H1 (cell line): ENCODE measurements at regions not wholly inside any gene's neighbourhood (a gene's known extent, or its start where the extent isn't known, plus 50 kb on each side); places are given as distances from the start of the nearest gene placed in this dataset.
A peak's percentile ranks its signal among the peaks of the same experiment; 100 is the strongest.

Experiments used
- CTCF ChIA-PET: fragments of 300-600 bp; sonication (Branson Sonifier 250); formaldehyde crosslinking; loops from one replicate; lab custom pipeline; 2021; ENCODE audit not compliant: partially characterized antibody; lab: Charles Lee
- POLR2A ChIA-PET: fragments of 300-600 bp; sonication (Branson Sonifier 250); formaldehyde crosslinking; loops from one replicate; lab custom pipeline; 2021; ENCODE audit warnings: inconsistent platforms; ENCODE audit not compliant: partially characterized antibody; lab: Charles Lee
- DNase-seq, 2 experiments: peaks; one replicate each; pipeline versions ENCODE4 v3.0.0 to v3.0.0-alpha.2; 2010 to 2022; ENCODE audit warnings: low spot score in 2 of 2, low read depth in 1 of 2, mixed read lengths in 1 of 2
- FAIRE-seq: peaks from 2 replicates; lab custom pipeline; 2011; peaks lifted over from hg19 to GRCh38; lab: Jason Lieb, UNC
- H2AFZ ChIP-seq: 2 replicates; pipeline ENCODE4 v1.8.1; 2012; ENCODE audit warnings: low read length, inconsistent platforms
- H2AK5ac ChIP-seq: 2 replicates; pipeline ENCODE4 v1.6.1; 2013; ENCODE audit warnings: low read depth, low read length
- H2BK120ac ChIP-seq: replicated peaks from 2 replicates; pipeline ENCODE3; 2013; ENCODE audit warnings: low read depth, low read length, inconsistent platforms
- H2BK12ac ChIP-seq: 2 replicates; pipeline ENCODE4 v1.6.1; 2013; ENCODE audit warnings: low read depth, low read length
- H2BK15ac ChIP-seq: 2 replicates; pipeline ENCODE4 v1.6.1; 2013; ENCODE audit warnings: low read length
- H2BK20ac ChIP-seq: 2 replicates; pipeline ENCODE4 v1.6.1; 2013; ENCODE audit warnings: low read length
- H2BK5ac ChIP-seq: 2 replicates; pipeline ENCODE4 v1.6.1; 2013; ENCODE audit warnings: low read depth, low read length
- H3K14ac ChIP-seq: 2 replicates; pipeline ENCODE4 v1.6.1; 2013; ENCODE audit warnings: inconsistent platforms; ENCODE audit not compliant: insufficient read length
- H3K18ac ChIP-seq: 2 replicates; pipeline ENCODE4 v1.6.1; 2013; ENCODE audit warnings: low read length; ENCODE audit errors: extremely low read depth
- H3K23ac ChIP-seq: 2 replicates; pipeline ENCODE4 v1.6.1; 2013; ENCODE audit warnings: inconsistent platforms; ENCODE audit not compliant: insufficient read length
- H3K23me2 ChIP-seq: 2 replicates; pipeline ENCODE4 v1.6.1; 2013; ENCODE audit warnings: low read depth, low read length
- H3K27ac ChIP-seq: 2 replicates; pipeline ENCODE4 v1.6.1; 2011; ENCODE audit warnings: low read depth, low read length, inconsistent platforms
- H3K27me3 ChIP-seq, 4 experiments: replicated peaks in 1 of 4; 1 replicate in 1 of 4; 2 replicates in 3 of 4; pipeline versions ENCODE4 v1.6.1 to v1.8.1; 2011 to 2013; ENCODE audit warnings: low read length in 3 of 4, mild to moderate bottlenecking in 3 of 4, inconsistent platforms in 2 of 4, mixed read lengths in 2 of 4, moderate library complexity in 1 of 4; ENCODE audit not compliant: control insufficient read depth in 3 of 4, insufficient read depth in 3 of 4; ENCODE audit errors: extremely low read depth in 1 of 4
- H3K36me3 ChIP-seq, 4 experiments: 2 replicates each; pipeline versions ENCODE4 v1.6.1 to v1.8.1; 2011 to 2013; ENCODE audit warnings: mild to moderate bottlenecking in 4 of 4, low read length in 3 of 4, moderate library complexity in 2 of 4, control low read depth in 1 of 4, inconsistent platforms in 1 of 4; ENCODE audit not compliant: insufficient read depth in 4 of 4, control insufficient read depth in 2 of 4
- H3K4ac ChIP-seq: replicated peaks from 2 replicates; pipeline ENCODE3; 2013; ENCODE audit warnings: low read length, low read depth, mixed read lengths, inconsistent platforms; ENCODE audit not compliant: insufficient read length
- H3K4me1 ChIP-seq, 4 experiments: replicated peaks in 1 of 4; 1 replicate in 1 of 4; 2 replicates in 3 of 4; pipeline versions ENCODE4 v1.6.1 to v1.8.1; 2011 to 2013; ENCODE audit warnings: low read length in 3 of 4, inconsistent platforms in 2 of 4, mixed read lengths in 1 of 4; ENCODE audit not compliant: insufficient read depth in 4 of 4, control insufficient read depth in 3 of 4
- H3K4me2 ChIP-seq, 2 experiments: 2 replicates each; pipeline versions ENCODE4 v1.6.1 to v1.8.1; 2011 to 2013; ENCODE audit warnings: low read depth in 2 of 2, low read length in 2 of 2, control low read depth in 1 of 2, inconsistent platforms in 1 of 2, mild to moderate bottlenecking in 1 of 2; ENCODE audit not compliant: insufficient read depth in 1 of 2
- H3K4me3 ChIP-seq, 4 experiments: fragments of 200-600, 300-600 bp in 1 of 4; sonication (generic), shearing (Covaris generic), sonication (Bioruptor Twin) in 1 of 4; 2 replicates each; pipeline versions ENCODE4 v1.5.1 to v1.8.1; 2011 to 2016; ENCODE audit warnings: low read length in 4 of 4, low read depth in 3 of 4, control low read depth in 2 of 4, inconsistent platforms in 2 of 4, mild to moderate bottlenecking in 2 of 4, mixed read lengths in 1 of 4, moderate library complexity in 1 of 4; ENCODE audit not compliant: insufficient read depth in 2 of 4; ENCODE audit errors: extremely low read depth in 1 of 4
- H3K56ac ChIP-seq: replicated peaks from 2 replicates; pipeline ENCODE3; 2013; ENCODE audit warnings: low read depth, mild to moderate bottlenecking, mixed read lengths, low read length, inconsistent platforms; ENCODE audit not compliant: insufficient read length
- H3K79me1 ChIP-seq: 2 replicates; pipeline ENCODE4 v1.6.1; 2013; ENCODE audit warnings: low read depth, low read length, control low read depth
- H3K79me2 ChIP-seq, 2 experiments: 2 replicates each; pipeline versions ENCODE4 v1.6.1 to v1.8.1; 2012 to 2013; ENCODE audit warnings: low read length in 2 of 2, mild to moderate bottlenecking in 2 of 2, inconsistent platforms in 1 of 2; ENCODE audit not compliant: insufficient read depth in 2 of 2, control insufficient read depth in 1 of 2
- H3K9ac ChIP-seq, 4 experiments: replicated peaks in 1 of 4; 1 replicate in 1 of 4; 2 replicates in 3 of 4; pipeline versions ENCODE4 v1.6.1 to v1.8.1; 2011 to 2013; ENCODE audit warnings: low read depth in 3 of 4, low read length in 3 of 4, control low read depth in 2 of 4, mild to moderate bottlenecking in 2 of 4, moderate library complexity in 2 of 4, inconsistent platforms in 1 of 4; ENCODE audit errors: extremely low read depth in 1 of 4
- H3K9me3 ChIP-seq, 2 experiments: 2 replicates each; pipeline versions ENCODE4 v1.6.1 to v1.8.1; 2012 to 2013; ENCODE audit warnings: mild to moderate bottlenecking in 2 of 2, moderate library complexity in 2 of 2, control low read depth in 1 of 2, inconsistent platforms in 1 of 2, low read depth in 1 of 2, low read length in 1 of 2, mixed read lengths in 1 of 2; ENCODE audit not compliant: insufficient read depth in 2 of 2
- H4K20me1 ChIP-seq, 2 experiments: replicated peaks in 1 of 2; 2 replicates each; pipeline versions ENCODE3 to v1.8.1; 2011 to 2013; ENCODE audit warnings: inconsistent platforms in 2 of 2, low read length in 2 of 2, mild to moderate bottlenecking in 1 of 2; ENCODE audit not compliant: insufficient read depth in 2 of 2, control insufficient read depth in 1 of 2
- H4K5ac ChIP-seq: 2 replicates; pipeline ENCODE4 v1.6.1; 2013; ENCODE audit warnings: low read length, low read depth, mixed read lengths, inconsistent platforms; ENCODE audit not compliant: insufficient read length
- H4K8ac ChIP-seq: 2 replicates; pipeline ENCODE4 v1.8.0; 2013; ENCODE audit warnings: mild to moderate bottlenecking, moderate library complexity, low read length, inconsistent platforms; ENCODE audit not compliant: insufficient read depth; ENCODE audit errors: extremely low read depth
- H4K91ac ChIP-seq: replicated peaks from 2 replicates; pipeline ENCODE3; 2013; ENCODE audit warnings: low read length, mixed read lengths, inconsistent platforms; ENCODE audit not compliant: insufficient read length
- BCL11A ChIP-seq, 2 experiments: IDR thresholded peaks; one replicate each; pipeline ENCODE4 v1.6.1; 2011; ENCODE audit warnings: low read depth in 2 of 2, low read length in 2 of 2, mild to moderate bottlenecking in 2 of 2
- CBX5 ChIP-seq: fragments of 300-800, 300-1000 bp; sonication (generic); IDR thresholded peaks from 2 replicates; pipeline ENCODE4 v1.7.1; 2016; ENCODE audit warnings: antibody characterized with exemption, low read length, low read depth
- CHD2 ChIP-seq: IDR thresholded peaks from 2 replicates; pipeline ENCODE4 v1.6.1; 2012; ENCODE audit warnings: low read length, improper control_type of control experiment
- KDM5A ChIP-seq: fragments of 200-600 bp; IDR thresholded peaks from 2 replicates; pipeline ENCODE4 v1.7.1; 2012; ENCODE audit warnings: mild to moderate bottlenecking, low read length, inconsistent platforms, mixed read lengths
- NANOG ChIP-seq: IDR thresholded peaks from 2 replicates; pipeline ENCODE4 v1.6.1; 2011; ENCODE audit warnings: low read length, low read depth, mild to moderate bottlenecking, inconsistent platforms; ENCODE audit not compliant: insufficient read depth, poor library complexity, severe bottlenecking
- POLR2A ChIP-seq, 2 experiments: IDR thresholded peaks; 1 replicate in 1 of 2; 2 replicates in 1 of 2; pipeline ENCODE4 v1.6.1; 2011; ENCODE audit warnings: low read depth in 2 of 2, low read length in 2 of 2, mild to moderate bottlenecking in 2 of 2; ENCODE audit errors: control extremely low read depth in 1 of 2
- RNF2 ChIP-seq: fragments of 200-900, 300-1000 bp; sonication (generic); IDR thresholded peaks from 2 replicates; pipeline ENCODE4 v1.7.1; 2016; ENCODE audit warnings: borderline replicate concordance, low read depth, mild to moderate bottlenecking, antibody characterized with exemption, low read length; ENCODE audit not compliant: poor library complexity, severe bottlenecking; ENCODE audit errors: missing control alignments
- SIX5 ChIP-seq: IDR thresholded peaks from 2 replicates; pipeline ENCODE4 v1.6.1; 2011; ENCODE audit warnings: mild to moderate bottlenecking, low read depth, low read length
- SP1 ChIP-seq: IDR thresholded peaks from 2 replicates; pipeline ENCODE4 v1.6.1; 2011; ENCODE audit warnings: low read depth, low read length
- TBP ChIP-seq: IDR thresholded peaks from 2 replicates; pipeline ENCODE4 v1.6.1; 2011; ENCODE audit warnings: low read depth, low read length, improper control_type of control experiment
- TCF12 ChIP-seq: IDR thresholded peaks from 2 replicates; pipeline ENCODE4 v1.6.1; 2011; ENCODE audit warnings: low read depth, mild to moderate bottlenecking, low read length
- WGBS, 2 experiments: shearing (Covaris generic) in 1 of 2; methylation state at CpG; one replicate each; pipeline versions ENCODE4 v1.1.6 to v1.1.7; 2013 to 2015; ENCODE audit warnings: low lambda C conversion rate in 2 of 2, mixed read lengths in 2 of 2, inconsistent platforms in 1 of 2, low coverage in 1 of 2, missing lambda C conversion rate in 1 of 2; ENCODE audit not compliant: insufficient replicate concordance in 2 of 2, insufficient coverage in 1 of 2, insufficient read length in 1 of 2; ENCODE audit errors: extremely low coverage in 1 of 2, missing lambda C conversion rate in 1 of 2; 5-methylcytosine and 5-hydroxymethylcytosine counted together

- 96% methylated on average over 2 of the region's 2 CpGs; no CpG with 5 or more reads in 1 of the 2 experiments for WGBS, 2 experiments
- POLR2A ChIA-PET: no interaction called here
- FAIRE-seq: no peak
Measured at GRCh38 chr19:33962161-33962560, 165.5 kb downstream of the KCTD15 start.

More at GRCh38 chr19:33962161-33962560, 165.5 kb downstream of the KCTD15 start:
- Histone ChIP-seq H2BK20ac (no peak overlapping the region), H3K36me3 (no peaks in the 10 kb centered on the region), H3K4me2 (no peak overlapping the region), H3K27me3 (no peaks in the 10 kb centered on the region), H2AK5ac (no peak overlapping the region), H3K56ac (no peak overlapping the region), H3K4ac (no peak overlapping the region), H3K27ac (no peak overlapping the region), H2BK15ac (no peak overlapping the region), H2AFZ (peak overlapping the region; percentile 59), H3K4me1 (no peaks in the 10 kb centered on the region), H3K14ac (no peak overlapping the region), H2BK5ac (no peak overlapping the region), H3K18ac (no peak overlapping the region), H2BK120ac (no peak overlapping the region), H4K91ac (no peak overlapping the region), H3K4me3 (no peak overlapping the region), H4K5ac (no peak overlapping the region), H3K79me2 (no peaks in the 10 kb centered on the region), H3K23me2 (no peaks in the 10 kb centered on the region), H4K8ac (no peak overlapping the region), H4K20me1 (no peaks in the 10 kb centered on the region), H2BK12ac (no peak overlapping the region), H3K23ac (no peak overlapping the region), H3K9me3 (peaks cover 0 to 4% of the 10 kb centered on the region in 2 experiments; a peak in 1 of 4 replicates), H3K9ac (no peak overlapping the region), H3K79me1 (no peaks in the 10 kb centered on the region)
- TF ChIP-seq SIX5 (no peak), BCL11A (IDR thresholded peaks at IDR 0.05; ENCODE audit: low read depth in 2 of 2, low read length in 2 of 2) (no peak), TBP (no peak), CBX5 (no peak), CHD2 (no peak), TCF12 (no peak), SP1 (no peak), NANOG (no peak), KDM5A (no peak), POLR2A (IDR thresholded peaks at IDR 0.05; ENCODE audit: control extremely low read depth in 1 of 2, low read depth in 2 of 2, low read length in 2 of 2) (no peak), RNF2 (no peak)
- DNase-seq: no peak
- CTCF ChIA-PET: no interaction called here
